ENCODE measurements at regions not wholly inside any gene's neighbourhood (a gene's known extent, or its start where the extent isn't known, plus 50 kb on each side); places are given as distances from the start of the nearest gene placed in this dataset.
A peak's percentile ranks its signal among the peaks of the same experiment; 100 is the strongest.

- no peaks in the 10 kb centered on the region for H3K36me3 Mint-ChIP-seq (ENCODE audit: low read depth)
Observed at GRCh38 chr3:30112411-30112810, 494.0 kb upstream of the TGFBR2 start.

GRCh38 chr3:30112902-30113484, 493.4 kb upstream of the TGFBR2 start:
- H3K4me1 Mint-ChIP-seq (ENCODE audit: low read depth): peaks cover 5% of the 10 kb centered on the region
- no peaks in the 10 kb centered on the region for H3K27me3 Mint-ChIP-seq (ENCODE audit: low read depth)
- no peak for DNase-seq (ENCODE audit: low spot score)
- no peaks in the 10 kb centered on the region for H3K9me3 Mint-ChIP-seq (ENCODE audit: low read depth)
- no peak overlapping the region for H3K27ac Mint-ChIP-seq (ENCODE audit: unreplicated experiment)
- peak; percentile 89 for TF ChIP-seq CTCF (IDR thresholded peaks at IDR 0.05)
- H3K4me3 Mint-ChIP-seq (ENCODE audit: unreplicated experiment): no peak overlapping the region
- no peaks in the 10 kb centered on the region for H3K36me3 Mint-ChIP-seq (ENCODE audit: low read depth)

More at GRCh38 chr3:30112411-30112810, 494.0 kb upstream of the TGFBR2 start:
- Mint-ChIP-seq H3K27ac (ENCODE audit: unreplicated experiment) (no peak overlapping the region), H3K27me3 (ENCODE audit: low read depth) (no peaks in the 10 kb centered on the region), H3K9me3 (ENCODE audit: low read depth) (no peaks in the 10 kb centered on the region), H3K4me1 (ENCODE audit: low read depth) (peaks cover 5% of the 10 kb centered on the region), H3K4me3 (ENCODE audit: unreplicated experiment) (no peak overlapping the region)
- DNase-seq (ENCODE audit: low spot score): no peak
- no peak for TF ChIP-seq CTCF (IDR thresholded peaks at IDR 0.05)

- Mint-ChIP-seq H3K4me3 (ENCODE audit: unreplicated experiment) (no peak overlapping the region), H3K9me3 (ENCODE audit: low read depth) (no peaks in the 10 kb centered on the region), H3K4me1 (ENCODE audit: low read depth) (peaks cover 5% of the 10 kb centered on the region), H3K36me3 (ENCODE audit: low read depth) (no peaks in the 10 kb centered on the region), H3K27ac (ENCODE audit: unreplicated experiment) (no peak overlapping the region), H3K27me3 (ENCODE audit: low read depth) (no peaks in the 10 kb centered on the region)
- TF ChIP-seq CTCF (IDR thresholded peaks at IDR 0.05): no peak
- no peak for DNase-seq (ENCODE audit: low spot score)
Observed at GRCh38 chr3:30113906-30114305, 492.5 kb upstream of the TGFBR2 start.

- Mint-ChIP-seq H3K4me3 (ENCODE audit: unreplicated experiment) (no peak overlapping the region), H3K27me3 (ENCODE audit: low read depth) (no peaks in the 10 kb centered on the region), H3K4me1 (ENCODE audit: low read depth) (peaks cover 5% of the 10 kb centered on the region), H3K27ac (ENCODE audit: unreplicated experiment) (no peak overlapping the region), H3K9me3 (ENCODE audit: low read depth) (no peaks in the 10 kb centered on the region), H3K36me3 (ENCODE audit: low read depth) (no peaks in the 10 kb centered on the region)
- DNase-seq (ENCODE audit: low spot score): no peak
- TF ChIP-seq CTCF (IDR thresholded peaks at IDR 0.05): no peak
Observed at GRCh38 chr3:30114918-30115317, 491.5 kb upstream of the TGFBR2 start.

GRCh38 chr3:30122359-30122758, 484.0 kb upstream of the TGFBR2 start:
- Mint-ChIP-seq H3K36me3 (ENCODE audit: low read depth) (peaks cover 4% of the 10 kb centered on the region), H3K27ac (ENCODE audit: unreplicated experiment) (no peak overlapping the region), H3K9me3 (ENCODE audit: low read depth) (peaks cover 23% of the 10 kb centered on the region), H3K27me3 (ENCODE audit: low read depth) (no peaks in the 10 kb centered on the region), H3K4me1 (ENCODE audit: low read depth) (no peaks in the 10 kb centered on the region), H3K4me3 (ENCODE audit: unreplicated experiment) (no peak overlapping the region)
- DNase-seq (ENCODE audit: low spot score): no peak
- TF ChIP-seq CTCF (IDR thresholded peaks at IDR 0.05): no peak
